CD14-positive monocyte (primary cell): ENCODE measurements at regions not wholly inside any gene's neighbourhood (a gene's known extent, or its start where the extent isn't known, plus 50 kb on each side); places are given as distances from the start of the nearest gene placed in this dataset.

Source experiments
- DNase-seq, 3 donors: peaks; one replicate each; pipeline ENCODE4 v3.0.0-alpha.2; 2011 to 2022
- H2AFZ ChIP-seq: 2 replicates; pipeline ENCODE4 v1.6.0; 2012; ENCODE audit warnings: mild to moderate bottlenecking, low read depth, low read length, inconsistent platforms; ENCODE audit not compliant: insufficient read depth, poor library complexity, severe bottlenecking
- H3K27ac ChIP-seq, 2 donors: 1 replicate in 1 of 2; 2 replicates in 1 of 2; pipeline ENCODE4 v1.5.1; 2012 to 2013; ENCODE audit warnings: low read length in 2 of 2, control low read depth in 1 of 2, inconsistent platforms in 1 of 2, low read depth in 1 of 2, mild to moderate bottlenecking in 1 of 2
- H3K27me3 ChIP-seq, 2 donors: one replicate each; pipeline versions ENCODE4 v1.6.0 to v1.6.1; 2011 to 2013; ENCODE audit warnings: low read length in 2 of 2; ENCODE audit not compliant: control insufficient read depth in 2 of 2, insufficient read depth in 2 of 2
- H3K36me3 ChIP-seq, 2 donors: replicated peaks in 1 of 2; 1 replicate in 1 of 2; 2 replicates in 1 of 2; pipeline versions ENCODE4 v1.5.1 to v1.6.1; 2012 to 2013; ENCODE audit warnings: low read length in 2 of 2, control low read depth in 1 of 2, inconsistent platforms in 1 of 2, mild to moderate bottlenecking in 1 of 2; ENCODE audit not compliant: insufficient read depth in 2 of 2, control insufficient read depth in 1 of 2
- H3K4me1 ChIP-seq, 2 donors: 1 replicate in 1 of 2; 2 replicates in 1 of 2; pipeline versions ENCODE4 v1.5.1 to v1.6.1; 2012 to 2013; ENCODE audit warnings: low read length in 2 of 2, control low read depth in 1 of 2, inconsistent platforms in 1 of 2, mild to moderate bottlenecking in 1 of 2, moderate library complexity in 1 of 2; ENCODE audit not compliant: insufficient read depth in 2 of 2, control insufficient read depth in 1 of 2
- H3K4me2 ChIP-seq: replicated peaks from 2 replicates; pipeline ENCODE3; 2012; ENCODE audit warnings: low read length, moderate library complexity, mild to moderate bottlenecking; ENCODE audit not compliant: poor library complexity, severe bottlenecking; ENCODE audit errors: extremely low read depth
- H3K4me3 ChIP-seq, 3 experiments: fragments of 200-600 bp in 1 of 3; sonication (generic) in 1 of 3; replicated peaks in 1 of 3; 1 replicate in 2 of 3; 2 replicates in 1 of 3; pipeline ENCODE4 v1.5.1; 2011 to 2013; ENCODE audit warnings: low read length in 3 of 3, mild to moderate bottlenecking in 3 of 3, control low read depth in 2 of 3, low read depth in 2 of 3, inconsistent platforms in 1 of 3, moderate library complexity in 1 of 3
- H3K79me2 ChIP-seq: 2 replicates; pipeline ENCODE4 v1.6.0; 2012; ENCODE audit warnings: mild to moderate bottlenecking, control low read depth, inconsistent platforms, low read length, moderate library complexity; ENCODE audit not compliant: insufficient read depth
- H3K9ac ChIP-seq: 2 replicates; pipeline ENCODE4 v1.6.0; 2017; ENCODE audit warnings: low read length, mild to moderate bottlenecking; ENCODE audit not compliant: insufficient read depth, poor library complexity, severe bottlenecking
- H3K9me3 ChIP-seq, 2 donors: replicated peaks in 1 of 2; 1 replicate in 1 of 2; 2 replicates in 1 of 2; pipeline versions ENCODE4 v1.5.1 to v1.6.1; 2012 to 2013; ENCODE audit warnings: low read length in 2 of 2, control low read depth in 1 of 2; ENCODE audit not compliant: control insufficient read depth in 1 of 2, insufficient read depth in 1 of 2
- H4K20me1 ChIP-seq: 2 replicates; pipeline ENCODE4 v1.6.0; 2012; ENCODE audit warnings: mild to moderate bottlenecking, low read length, control low read depth, moderate library complexity; ENCODE audit not compliant: insufficient read depth
- H3K27ac Mint-ChIP-seq, 7 donors: one replicate each; pipeline ENCODE4 v1.8.0; 2020; ENCODE audit warnings: mild to moderate bottlenecking in 7 of 7, mixed read lengths in 7 of 7, moderate library complexity in 6 of 7, inconsistent platforms in 2 of 7
- H3K27me3 Mint-ChIP-seq, 3 donors: one replicate each; pipeline ENCODE4 v1.8.0; 2021 to 2022; ENCODE audit warnings: low read depth in 3 of 3, mild to moderate bottlenecking in 3 of 3, mixed read lengths in 3 of 3, moderate library complexity in 3 of 3, inconsistent platforms in 1 of 3
- H3K36me3 Mint-ChIP-seq, 2 donors: one replicate each; pipeline ENCODE4 v1.8.0; 2020; ENCODE audit warnings: mixed read lengths in 2 of 2, inconsistent platforms in 1 of 2, mild to moderate bottlenecking in 1 of 2
- H3K4me1 Mint-ChIP-seq: one replicate; pipeline ENCODE4 v1.8.0; 2020; ENCODE audit warnings: mild to moderate bottlenecking, mixed read lengths
- H3K4me3 Mint-ChIP-seq, 2 donors: one replicate each; pipeline ENCODE4 v1.8.0; 2020; ENCODE audit warnings: mild to moderate bottlenecking in 2 of 2, mixed read lengths in 2 of 2, moderate library complexity in 1 of 2
- H3K9me3 Mint-ChIP-seq, 7 donors: one replicate each; pipeline ENCODE4 v1.8.0; 2020 to 2022; ENCODE audit warnings: mixed read lengths in 7 of 7, mild to moderate bottlenecking in 6 of 7, moderate library complexity in 6 of 7, inconsistent platforms in 2 of 7
- WGBS: methylation state at CpG from one replicate; pipeline ENCODE4 v1.1.5; 2013; ENCODE audit warnings: missing lambda C conversion rate; ENCODE audit not compliant: insufficient coverage; 5-methylcytosine and 5-hydroxymethylcytosine counted together
- intact Hi-C, 2 donors: fragments of 100-400 bp; cut with micrococcal nuclease; formaldehyde crosslinking; loops; one replicate each; pipeline versions ENCODE4 v1.15.0 to v1.15.1; 2023
- TF ChIP-seq, protein P1 (sequence below): fragments of 200-600 bp; IDR thresholded peaks from one replicate; pipeline ENCODE4 v1.8.0; 2022; ENCODE audit warnings: antibody characterized with exemption, mild to moderate bottlenecking

DNA sequence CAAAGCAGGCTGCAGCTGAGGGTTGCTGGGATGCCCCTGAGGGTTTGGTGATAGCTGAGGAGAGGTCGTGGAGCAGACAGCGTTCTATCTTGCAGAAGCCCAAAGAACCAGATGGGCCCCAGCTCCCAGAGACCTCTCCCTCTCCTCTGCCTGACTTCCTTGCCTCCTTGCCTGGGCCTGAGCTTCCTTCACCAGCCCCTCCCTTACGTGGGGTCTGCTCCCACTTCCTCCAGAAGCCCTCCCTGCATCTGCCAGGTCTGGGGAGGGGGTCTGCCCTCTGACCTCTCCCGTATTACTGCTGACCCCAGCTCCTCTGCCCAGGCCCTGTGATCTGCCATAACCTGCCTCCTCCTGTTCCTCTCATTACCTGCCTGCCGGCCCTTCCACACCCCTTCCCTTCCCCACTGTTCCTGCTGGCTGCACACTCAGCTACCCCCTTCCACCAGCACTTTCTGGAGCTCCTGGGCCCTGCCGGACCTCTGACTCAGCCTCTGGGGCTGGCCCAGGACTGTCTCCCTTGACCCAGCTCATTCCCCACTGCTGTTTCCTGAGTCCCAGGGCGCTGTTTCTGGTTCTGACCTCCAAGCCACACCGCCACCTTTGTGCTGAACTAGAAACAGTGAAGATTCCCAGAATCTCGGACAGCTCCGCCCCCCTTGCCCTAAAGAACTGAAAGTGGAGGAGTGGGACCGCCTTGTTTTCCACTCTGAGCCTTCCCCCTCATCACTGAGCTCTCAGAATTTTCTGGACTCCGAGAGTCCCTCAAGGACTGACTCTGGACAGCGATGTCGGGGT, 237.7 kb upstream of the C1orf174 start:
- WGBS = 15% methylated on average over 3 of the region's 14 CpGs
- H3K79me2 ChIP-seq = no peaks in the 10 kb centered on the region
- H3K27me3 ChIP-seq = peaks cover 0 to 2% of the 10 kb centered on the region in 2 donors
- H4K20me1 ChIP-seq = no peaks in the 10 kb centered on the region
- H3K4me3 Mint-ChIP-seq = no peak overlapping the region
- H3K4me3 ChIP-seq = no peak overlapping the region
- no peak overlapping the region for H3K4me2 ChIP-seq
- H3K36me3 Mint-ChIP-seq = no peaks in the 10 kb centered on the region
- H3K4me1 ChIP-seq = no peaks in the 10 kb centered on the region
- no peaks in the 10 kb centered on the region for H3K4me1 Mint-ChIP-seq
- no peak for DNase-seq
- peaks cover 3 to 16% (median 3%) of the 10 kb centered on the region in 3 donors for H3K27me3 Mint-ChIP-seq
- intact Hi-C loops = no loop called here
- peaks cover 6 to 27% (median 19%) of the 10 kb centered on the region in 7 donors for H3K9me3 Mint-ChIP-seq
- H3K9ac ChIP-seq = no peak overlapping the region
- peaks cover 20 to 23% of the 10 kb centered on the region in 2 donors for H3K9me3 ChIP-seq
- H3K36me3 ChIP-seq = no peaks in the 10 kb centered on the region
- TF ChIP-seq, protein P1, sequence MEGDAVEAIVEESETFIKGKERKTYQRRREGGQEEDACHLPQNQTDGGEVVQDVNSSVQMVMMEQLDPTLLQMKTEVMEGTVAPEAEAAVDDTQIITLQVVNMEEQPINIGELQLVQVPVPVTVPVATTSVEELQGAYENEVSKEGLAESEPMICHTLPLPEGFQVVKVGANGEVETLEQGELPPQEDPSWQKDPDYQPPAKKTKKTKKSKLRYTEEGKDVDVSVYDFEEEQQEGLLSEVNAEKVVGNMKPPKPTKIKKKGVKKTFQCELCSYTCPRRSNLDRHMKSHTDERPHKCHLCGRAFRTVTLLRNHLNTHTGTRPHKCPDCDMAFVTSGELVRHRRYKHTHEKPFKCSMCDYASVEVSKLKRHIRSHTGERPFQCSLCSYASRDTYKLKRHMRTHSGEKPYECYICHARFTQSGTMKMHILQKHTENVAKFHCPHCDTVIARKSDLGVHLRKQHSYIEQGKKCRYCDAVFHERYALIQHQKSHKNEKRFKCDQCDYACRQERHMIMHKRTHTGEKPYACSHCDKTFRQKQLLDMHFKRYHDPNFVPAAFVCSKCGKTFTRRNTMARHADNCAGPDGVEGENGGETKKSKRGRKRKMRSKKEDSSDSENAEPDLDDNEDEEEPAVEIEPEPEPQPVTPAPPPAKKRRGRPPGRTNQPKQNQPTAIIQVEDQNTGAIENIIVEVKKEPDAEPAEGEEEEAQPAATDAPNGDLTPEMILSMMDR = no peak
- H2AFZ ChIP-seq = no peak overlapping the region
- H3K27ac ChIP-seq = no peak overlapping the region
- no peak overlapping the region for H3K27ac Mint-ChIP-seq

DNA sequence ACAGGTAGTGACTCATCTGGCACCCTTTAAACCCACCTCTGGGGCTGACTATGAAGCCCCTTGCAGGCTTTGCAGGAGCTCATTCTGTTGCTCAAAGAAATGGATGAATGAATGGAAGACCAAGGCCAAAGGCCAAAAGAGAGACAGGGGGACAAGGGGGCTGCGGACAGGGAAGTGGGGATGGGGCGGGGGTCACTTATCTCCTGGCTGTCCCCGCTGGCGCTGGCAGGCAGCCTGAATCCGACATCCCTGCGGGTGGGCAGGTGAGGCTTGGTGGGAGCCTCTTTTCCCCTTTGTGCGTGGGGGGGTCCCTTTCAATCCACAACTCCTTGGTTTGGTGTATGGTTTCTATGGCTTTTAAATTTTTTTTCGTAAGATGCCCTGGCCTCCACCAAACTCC, 239.6 kb upstream of the C1orf174 start:
- Histone ChIP-seq H3K4me1 (no peaks in the 10 kb centered on the region), H3K4me3 (no peak overlapping the region), H3K27ac (no peak overlapping the region), H2AFZ (no peak overlapping the region), H3K4me2 (no peak overlapping the region), H4K20me1 (no peaks in the 10 kb centered on the region), H3K79me2 (no peaks in the 10 kb centered on the region), H3K36me3 (no peaks in the 10 kb centered on the region), H3K9ac (no peak overlapping the region), H3K27me3 (peaks cover 0 to 2% of the 10 kb centered on the region in 2 donors), H3K9me3 (peaks cover 17 to 20% of the 10 kb centered on the region in 2 donors)
- Mint-ChIP-seq H3K36me3 (no peaks in the 10 kb centered on the region), H3K4me3 (no peak overlapping the region), H3K27me3 (peaks cover 2 to 14% (median 3%) of the 10 kb centered on the region in 3 donors), H3K4me1 (no peaks in the 10 kb centered on the region), H3K9me3 (peaks cover 6 to 23% (median 19%) of the 10 kb centered on the region in 7 donors), H3K27ac (no peak overlapping the region)
- no peak for DNase-seq
- TF ChIP-seq, protein P1 = no peak
- intact Hi-C loops = no loop called here
- WGBS = 92% methylated on average over 2 of the region's 8 CpGs
